ENCODE measurements at regions not wholly inside any gene's neighbourhood (a gene's known extent, or its start where the extent isn't known, plus 50 kb on each side); places are given as distances from the start of the nearest gene placed in this dataset.

DNA sequence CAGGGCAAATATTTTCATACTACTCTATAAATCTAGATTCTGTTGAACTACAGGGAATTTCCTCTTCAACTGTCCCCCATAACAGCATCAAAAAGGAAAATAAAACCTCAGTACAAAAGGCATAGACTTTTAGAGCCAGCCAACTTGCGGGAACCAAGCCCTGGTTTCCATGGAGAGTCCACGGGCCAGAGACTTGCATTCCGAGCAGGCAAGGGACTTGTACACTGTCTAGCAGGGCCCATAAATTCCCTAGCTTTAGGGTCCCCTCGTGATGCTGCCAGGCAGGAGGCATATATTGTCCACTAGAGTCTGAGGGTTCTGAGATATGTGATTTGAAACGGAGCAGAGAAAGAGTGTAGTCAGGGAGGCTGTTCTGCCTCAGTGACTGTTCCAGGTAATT lies 153.1 kb upstream of the SLC14A2 start:
- 91% methylated on average over 5 of the region's 5 CpGs for WGBS (ENCODE audit: insufficient coverage)
- H3K4me1 ChIP-seq (ENCODE audit: control insufficient read depth in 2 of 2, insufficient read depth in 2 of 2, low read length in 2 of 2), result no peaks in the 10 kb centered on the region
- no peaks in the 10 kb centered on the region for H3K9me3 ChIP-seq (ENCODE audit: control extremely low read depth in 1 of 3, control insufficient read depth in 2 of 3, insufficient read depth in 1 of 3, low read length in 2 of 3)
- peaks cover 0 to 36% (median 6%) of the 10 kb centered on the region in 4 experiments for H3K27me3 ChIP-seq (replicated peaks in 1 of 4; ENCODE audit: control extremely low read depth in 1 of 4, control insufficient read depth in 3 of 4, insufficient read depth in 4 of 4, low read length in 3 of 4)
- H3K9ac ChIP-seq (ENCODE audit: low read length), result no peak overlapping the region
- no peak overlapping the region for H2AFZ ChIP-seq (ENCODE audit: insufficient read depth, low read depth, low read length, poor library complexity, severe bottlenecking)
- intact Hi-C loops (cut with micrococcal nuclease), result no loop called here
- Mint-ChIP-seq H3K4me1 (no peaks in the 10 kb centered on the region), H3K27me3 (peaks cover 28% of the 10 kb centered on the region), H3K9me3 (ENCODE audit: insufficient read depth) (no peaks in the 10 kb centered on the region), H3K4me3 (no peak overlapping the region), H3K27ac (no peak overlapping the region)
- H3K4me3 ChIP-seq (ENCODE audit: control extremely low read depth in 1 of 5, extremely low read depth in 1 of 5, insufficient read depth in 1 of 5, low read depth in 2 of 5, low read length in 4 of 5), result no peak overlapping the region
- no peaks in the 10 kb centered on the region for H3K79me2 ChIP-seq (ENCODE audit: control insufficient read depth, insufficient read depth, low read length)
- CTCF ChIA-PET, result no interaction called here
- no peak overlapping the region for H3K27ac ChIP-seq (ENCODE audit: low read length in 2 of 2)
- ATAC-seq (ENCODE audit: low read depth) (no peak), DNase-seq (no peak)
- POLR2A ChIA-PET, result no interaction called here
- no peak for TF ChIP-seq EZH2 (IDR thresholded peaks at IDR 0.05; ENCODE audit: borderline replicate concordance, insufficient read depth, low read depth, low read length, poor library complexity, severe bottlenecking)
- TF ChIP-seq, protein P1, sequence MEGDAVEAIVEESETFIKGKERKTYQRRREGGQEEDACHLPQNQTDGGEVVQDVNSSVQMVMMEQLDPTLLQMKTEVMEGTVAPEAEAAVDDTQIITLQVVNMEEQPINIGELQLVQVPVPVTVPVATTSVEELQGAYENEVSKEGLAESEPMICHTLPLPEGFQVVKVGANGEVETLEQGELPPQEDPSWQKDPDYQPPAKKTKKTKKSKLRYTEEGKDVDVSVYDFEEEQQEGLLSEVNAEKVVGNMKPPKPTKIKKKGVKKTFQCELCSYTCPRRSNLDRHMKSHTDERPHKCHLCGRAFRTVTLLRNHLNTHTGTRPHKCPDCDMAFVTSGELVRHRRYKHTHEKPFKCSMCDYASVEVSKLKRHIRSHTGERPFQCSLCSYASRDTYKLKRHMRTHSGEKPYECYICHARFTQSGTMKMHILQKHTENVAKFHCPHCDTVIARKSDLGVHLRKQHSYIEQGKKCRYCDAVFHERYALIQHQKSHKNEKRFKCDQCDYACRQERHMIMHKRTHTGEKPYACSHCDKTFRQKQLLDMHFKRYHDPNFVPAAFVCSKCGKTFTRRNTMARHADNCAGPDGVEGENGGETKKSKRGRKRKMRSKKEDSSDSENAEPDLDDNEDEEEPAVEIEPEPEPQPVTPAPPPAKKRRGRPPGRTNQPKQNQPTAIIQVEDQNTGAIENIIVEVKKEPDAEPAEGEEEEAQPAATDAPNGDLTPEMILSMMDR (IDR thresholded peaks at IDR 0.05), result no peak
- H4K20me1 ChIP-seq (ENCODE audit: control insufficient read depth, insufficient read depth, low read length, poor library complexity, severe bottlenecking), result no peaks in the 10 kb centered on the region
- no peaks in the 10 kb centered on the region for H3K36me3 ChIP-seq (replicated peaks in 1 of 2; ENCODE audit: control extremely low read depth in 1 of 2, control insufficient read depth in 1 of 2, extremely low read depth in 1 of 2, insufficient read depth in 2 of 2, low read length in 1 of 2)
- no peak overlapping the region for H3K4me2 ChIP-seq (replicated peaks; ENCODE audit: low read depth, low read length, poor library complexity, severe bottlenecking)

DNA sequence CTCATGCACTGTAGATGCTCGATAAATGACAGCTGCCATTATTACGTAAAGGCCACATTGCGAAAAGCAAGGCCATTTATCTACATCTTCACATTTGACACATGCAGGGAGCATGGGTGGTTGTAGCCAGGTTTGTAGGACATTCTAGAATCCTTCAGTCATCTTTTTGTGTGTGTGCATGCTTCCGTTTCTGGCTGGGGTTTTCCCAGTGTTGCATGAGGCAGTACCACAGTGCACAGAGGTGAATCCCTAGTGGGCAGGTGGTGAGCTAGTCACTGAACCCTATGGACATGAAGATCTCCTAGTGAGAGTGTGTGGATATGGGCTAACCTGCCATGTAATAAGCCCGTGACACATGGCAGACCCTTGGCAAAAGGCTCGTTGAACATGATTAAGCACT lies 151.8 kb upstream of the SLC14A2 start:
- no peak overlapping the region for H3K27ac ChIP-seq (ENCODE audit: low read length in 2 of 2)
- no peak overlapping the region for H3K4me2 ChIP-seq (replicated peaks; ENCODE audit: low read depth, low read length, poor library complexity, severe bottlenecking)
- H3K9me3 ChIP-seq (ENCODE audit: control extremely low read depth in 1 of 3, control insufficient read depth in 2 of 3, insufficient read depth in 1 of 3, low read length in 2 of 3), result no peaks in the 10 kb centered on the region
- H3K4me3 ChIP-seq (ENCODE audit: control extremely low read depth in 1 of 5, extremely low read depth in 1 of 5, insufficient read depth in 1 of 5, low read depth in 2 of 5, low read length in 4 of 5), result no peak overlapping the region
- H3K9ac ChIP-seq (ENCODE audit: low read length), result no peak overlapping the region
- H3K36me3 ChIP-seq (replicated peaks in 1 of 2; ENCODE audit: control extremely low read depth in 1 of 2, control insufficient read depth in 1 of 2, extremely low read depth in 1 of 2, insufficient read depth in 2 of 2, low read length in 1 of 2), result no peaks in the 10 kb centered on the region
- H3K27me3 ChIP-seq (replicated peaks in 1 of 4; ENCODE audit: control extremely low read depth in 1 of 4, control insufficient read depth in 3 of 4, insufficient read depth in 4 of 4, low read length in 3 of 4), result peaks cover 0 to 24% (median 4%) of the 10 kb centered on the region in 4 experiments
- no peak for TF ChIP-seq EZH2 (IDR thresholded peaks at IDR 0.05; ENCODE audit: borderline replicate concordance, insufficient read depth, low read depth, low read length, poor library complexity, severe bottlenecking)
- TF ChIP-seq, protein P1 (IDR thresholded peaks at IDR 0.05), result no peak
- H4K20me1 ChIP-seq (ENCODE audit: control insufficient read depth, insufficient read depth, low read length, poor library complexity, severe bottlenecking), result no peaks in the 10 kb centered on the region
- intact Hi-C loops (cut with micrococcal nuclease), result no loop called here
- peaks cover 22% of the 10 kb centered on the region for H3K27me3 Mint-ChIP-seq
- H3K27ac Mint-ChIP-seq, result no peak overlapping the region
- DNase-seq (peak; percentile 12), ATAC-seq (ENCODE audit: low read depth) (no peak)
- no peaks in the 10 kb centered on the region for H3K4me1 ChIP-seq (ENCODE audit: control insufficient read depth in 2 of 2, insufficient read depth in 2 of 2, low read length in 2 of 2)
- no peak overlapping the region for H2AFZ ChIP-seq (ENCODE audit: insufficient read depth, low read depth, low read length, poor library complexity, severe bottlenecking)
- ChIA-PET CTCF (no interaction called here), POLR2A (no interaction called here)
- H3K79me2 ChIP-seq (ENCODE audit: control insufficient read depth, insufficient read depth, low read length), result no peaks in the 10 kb centered on the region
- H3K4me1 Mint-ChIP-seq, result no peaks in the 10 kb centered on the region
- H3K9me3 Mint-ChIP-seq (ENCODE audit: insufficient read depth), result no peaks in the 10 kb centered on the region
- 77% methylated on average over 3 of the region's 6 CpGs for WGBS (ENCODE audit: insufficient coverage)
- no peak overlapping the region for H3K4me3 Mint-ChIP-seq
